GM18499 (cell line): ENCODE measurements at regions not wholly inside any gene's neighbourhood (a gene's known extent, or its start where the extent isn't known, plus 50 kb on each side); places are given as distances from the start of the nearest gene placed in this dataset.

Experiments
- ATAC-seq: cut with Tn5 transposase; IDR thresholded peaks from one replicate; pipeline ENCODE4 v1.9.1; 2021; ENCODE audit warnings: moderate number of reproducible peaks; ENCODE audit not compliant: insufficient read depth, unreplicated experiment

- ATAC-seq = no peak
These were observed 147.0 kb upstream of the ZNF32 start for GRCh38 chr10:43795639-43796038.

GRCh38 chr10:43795093-43795492 lies 146.4 kb upstream of the ZNF32 start:
- ATAC-seq = no peak

GRCh38 chr10:43794181-43794815 lies 145.6 kb upstream of the ZNF32 start:
- no peak for ATAC-seq

GRCh38 chr10:43793704-43794103 lies 145.0 kb upstream of the ZNF32 start:
- ATAC-seq = no peak

- no peak for ATAC-seq
These were observed 141.5 kb upstream of the ZNF32 start for GRCh38 chr10:43790147-43790546.

- no peak for ATAC-seq
These were observed 136.6 kb upstream of the ZNF32 start for GRCh38 chr10:43785252-43785651.

- no peak for ATAC-seq
These were observed 134.1 kb upstream of the ZNF32 start for GRCh38 chr10:43782814-43783213.

GRCh38 chr10:43781480-43782361 lies 133.0 kb upstream of the ZNF32 start:
- no peak for ATAC-seq

- no peak for ATAC-seq
These were observed 129.9 kb upstream of the ZNF32 start for GRCh38 chr10:43778571-43778970.

- no peak for ATAC-seq
These were observed 126.7 kb upstream of the ZNF32 start for GRCh38 chr10:43775384-43775783.

- no peak for ATAC-seq
These were observed 125.6 kb upstream of the ZNF32 start for GRCh38 chr10:43774234-43774769.

- ATAC-seq = no peak
These were observed 125.1 kb upstream of the ZNF32 start for GRCh38 chr10:43773736-43774135.

- no peak for ATAC-seq
These were observed 123.5 kb upstream of the ZNF32 start for GRCh38 chr10:43772171-43772570.

- no peak for ATAC-seq
These were observed 123.0 kb upstream of the ZNF32 start for GRCh38 chr10:43771675-43772074.

- ATAC-seq = no peak
These were observed 116.8 kb upstream of the ZNF32 start for GRCh38 chr10:43765516-43765915.

GRCh38 chr10:43763846-43764245 lies 115.2 kb upstream of the ZNF32 start:
- ATAC-seq = no peak

- no peak for ATAC-seq
These were observed 111.8 kb upstream of the ZNF32 start for GRCh38 chr10:43760514-43760913.

- ATAC-seq = no peak
These were observed 110.5 kb upstream of the ZNF32 start for GRCh38 chr10:43759216-43759615.

- ATAC-seq = no peak
These were observed 107.7 kb upstream of the ZNF32 start for GRCh38 chr10:43756341-43756740.

GRCh38 chr10:43754569-43755260 lies 106.0 kb upstream of the ZNF32 start:
- no peak for ATAC-seq
